ENCODE measurements at regions not wholly inside any gene's neighbourhood (a gene's known extent, or its start where the extent isn't known, plus 50 kb on each side); places are given as distances from the start of the nearest gene placed in this dataset.

DNA sequence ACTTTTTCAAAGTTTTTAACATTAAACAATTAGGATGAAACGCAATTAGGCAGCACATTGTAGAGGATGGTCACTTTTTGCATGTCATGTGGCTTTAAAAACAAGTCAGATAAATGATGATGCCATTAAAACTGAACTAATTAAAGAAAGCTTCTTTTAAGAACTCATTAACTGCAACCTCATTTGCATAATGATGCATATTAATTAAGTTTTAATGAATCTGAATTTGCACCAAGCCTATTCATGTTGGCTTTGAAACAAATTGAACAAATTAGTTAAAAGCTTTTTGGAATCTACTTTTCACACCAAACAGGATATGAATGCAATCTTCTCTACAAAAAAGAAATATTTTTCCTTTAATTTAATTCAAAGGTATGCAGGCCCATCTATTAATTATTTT lies 499.0 kb downstream of the VRK1 start:
- TF ChIP-seq, protein P1, sequence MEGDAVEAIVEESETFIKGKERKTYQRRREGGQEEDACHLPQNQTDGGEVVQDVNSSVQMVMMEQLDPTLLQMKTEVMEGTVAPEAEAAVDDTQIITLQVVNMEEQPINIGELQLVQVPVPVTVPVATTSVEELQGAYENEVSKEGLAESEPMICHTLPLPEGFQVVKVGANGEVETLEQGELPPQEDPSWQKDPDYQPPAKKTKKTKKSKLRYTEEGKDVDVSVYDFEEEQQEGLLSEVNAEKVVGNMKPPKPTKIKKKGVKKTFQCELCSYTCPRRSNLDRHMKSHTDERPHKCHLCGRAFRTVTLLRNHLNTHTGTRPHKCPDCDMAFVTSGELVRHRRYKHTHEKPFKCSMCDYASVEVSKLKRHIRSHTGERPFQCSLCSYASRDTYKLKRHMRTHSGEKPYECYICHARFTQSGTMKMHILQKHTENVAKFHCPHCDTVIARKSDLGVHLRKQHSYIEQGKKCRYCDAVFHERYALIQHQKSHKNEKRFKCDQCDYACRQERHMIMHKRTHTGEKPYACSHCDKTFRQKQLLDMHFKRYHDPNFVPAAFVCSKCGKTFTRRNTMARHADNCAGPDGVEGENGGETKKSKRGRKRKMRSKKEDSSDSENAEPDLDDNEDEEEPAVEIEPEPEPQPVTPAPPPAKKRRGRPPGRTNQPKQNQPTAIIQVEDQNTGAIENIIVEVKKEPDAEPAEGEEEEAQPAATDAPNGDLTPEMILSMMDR (tag by site-specific recombination; IDR thresholded peaks at IDR 0.05), result no peak
- TF ChIP-seq ZNF610 (tag by site-specific recombination; IDR thresholded peaks at IDR 0.05; ENCODE audit: borderline replicate concordance) (no peak), ZNF660 (tag by site-specific recombination; IDR thresholded peaks at IDR 0.05) (no peak)
- TF ChIP-seq, protein P2, sequence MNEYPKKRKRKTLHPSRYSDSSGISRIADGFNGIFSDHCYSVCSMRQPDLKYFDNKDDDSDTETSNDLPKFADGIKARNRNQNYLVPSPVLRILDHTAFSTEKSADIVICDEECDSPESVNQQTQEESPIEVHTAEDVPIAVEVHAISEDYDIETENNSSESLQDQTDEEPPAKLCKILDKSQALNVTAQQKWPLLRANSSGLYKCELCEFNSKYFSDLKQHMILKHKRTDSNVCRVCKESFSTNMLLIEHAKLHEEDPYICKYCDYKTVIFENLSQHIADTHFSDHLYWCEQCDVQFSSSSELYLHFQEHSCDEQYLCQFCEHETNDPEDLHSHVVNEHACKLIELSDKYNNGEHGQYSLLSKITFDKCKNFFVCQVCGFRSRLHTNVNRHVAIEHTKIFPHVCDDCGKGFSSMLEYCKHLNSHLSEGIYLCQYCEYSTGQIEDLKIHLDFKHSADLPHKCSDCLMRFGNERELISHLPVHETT (tag by site-specific recombination; IDR thresholded peaks at IDR 0.05), result no peak
